IPS DF 6.9 (cell line): ENCODE measurements at regions not wholly inside any gene's neighbourhood (a gene's known extent, or its start where the extent isn't known, plus 50 kb on each side); places are given as distances from the start of the nearest gene placed in this dataset.

Experiments
- DNase-seq: peaks from one replicate; pipeline ENCODE4 v3.0.0-alpha.2; 2013; ENCODE audit warnings: low read depth, low spot score
- H3K27ac ChIP-seq: one replicate; pipeline ENCODE4 v1.5.1; 2013; ENCODE audit warnings: low read length, control low read depth
- H3K27me3 ChIP-seq: 2 replicates; pipeline ENCODE4 v1.6.1; 2013; ENCODE audit warnings: mild to moderate bottlenecking, low read length; ENCODE audit not compliant: control insufficient read depth, insufficient read depth
- H3K36me3 ChIP-seq: 2 replicates; pipeline ENCODE4 v1.6.1; 2013; ENCODE audit warnings: low read length; ENCODE audit not compliant: control insufficient read depth, insufficient read depth
- H3K4me1 ChIP-seq: 2 replicates; pipeline ENCODE4 v1.6.1; 2013; ENCODE audit warnings: low read length; ENCODE audit not compliant: control insufficient read depth, insufficient read depth
- H3K4me3 ChIP-seq: 2 replicates; pipeline ENCODE4 v1.5.1; 2013; ENCODE audit warnings: mild to moderate bottlenecking, low read length
- H3K9me3 ChIP-seq: 2 replicates; pipeline ENCODE4 v1.6.1; 2013; ENCODE audit warnings: low read length, inconsistent platforms; ENCODE audit not compliant: control insufficient read depth, insufficient read depth
- WGBS: extraction: QIAGEN DNeasy Blood & Tissue Kit; methylation state at CpG from one replicate; pipeline ENCODE4 v1.1.7; 2013; ENCODE audit warnings: mixed read lengths, missing lambda C conversion rate; ENCODE audit not compliant: insufficient read length, insufficient coverage; 5-methylcytosine and 5-hydroxymethylcytosine counted together

GRCh38 chr5:155884041-155884440, 442.9 kb upstream of the SGCD start:
- WGBS: no CpG with 5 or more reads among the region's 6 CpGs
- no peak for DNase-seq
- Histone ChIP-seq H3K27me3 (no peaks in the 10 kb centered on the region), H3K27ac (no peak overlapping the region), H3K4me1 (no peaks in the 10 kb centered on the region), H3K36me3 (no peaks in the 10 kb centered on the region), H3K9me3 (no peaks in the 10 kb centered on the region), H3K4me3 (no peak overlapping the region)

- no peak overlapping the region for H3K4me3 ChIP-seq
- no peaks in the 10 kb centered on the region for H3K9me3 ChIP-seq
- no peaks in the 10 kb centered on the region for H3K27me3 ChIP-seq
- WGBS: no CpG with 5 or more reads among the region's 1 CpG
- DNase-seq: no peak
- H3K36me3 ChIP-seq: no peaks in the 10 kb centered on the region
- no peaks in the 10 kb centered on the region for H3K4me1 ChIP-seq
- H3K27ac ChIP-seq: no peak overlapping the region
These were observed 441.8 kb upstream of the SGCD start for GRCh38 chr5:155885199-155885598.

- Histone ChIP-seq H3K27me3 (no peaks in the 10 kb centered on the region), H3K9me3 (no peaks in the 10 kb centered on the region), H3K36me3 (no peaks in the 10 kb centered on the region), H3K27ac (no peak overlapping the region), H3K4me1 (no peaks in the 10 kb centered on the region), H3K4me3 (no peak overlapping the region)
- no CpG with 5 or more reads among the region's 13 CpGs for WGBS
- DNase-seq: no peak
These were observed 440.5 kb upstream of the SGCD start for GRCh38 chr5:155886311-155887031.

- H3K4me3 ChIP-seq: no peak overlapping the region
- H3K27ac ChIP-seq: no peak overlapping the region
- no CpG with 5 or more reads among the region's 2 CpGs for WGBS
- DNase-seq: no peak
- no peaks in the 10 kb centered on the region for H3K9me3 ChIP-seq
- H3K4me1 ChIP-seq: no peaks in the 10 kb centered on the region
- H3K36me3 ChIP-seq: no peaks in the 10 kb centered on the region
- no peaks in the 10 kb centered on the region for H3K27me3 ChIP-seq
These were observed 431.5 kb upstream of the SGCD start for GRCh38 chr5:155895484-155895883.

GRCh38 chr5:155897761-155898160, 429.2 kb upstream of the SGCD start:
- Histone ChIP-seq H3K27ac (no peak overlapping the region), H3K4me3 (no peak overlapping the region), H3K36me3 (no peaks in the 10 kb centered on the region), H3K27me3 (no peaks in the 10 kb centered on the region), H3K9me3 (no peaks in the 10 kb centered on the region), H3K4me1 (no peaks in the 10 kb centered on the region)
- DNase-seq: no peak
- WGBS: no CpG with 5 or more reads among the region's 3 CpGs

GRCh38 chr5:155898284-155898683, 428.7 kb upstream of the SGCD start:
- no peak for DNase-seq
- no peak overlapping the region for H3K27ac ChIP-seq
- no peak overlapping the region for H3K4me3 ChIP-seq
- H3K9me3 ChIP-seq: no peaks in the 10 kb centered on the region
- H3K36me3 ChIP-seq: no peaks in the 10 kb centered on the region
- H3K4me1 ChIP-seq: no peaks in the 10 kb centered on the region
- H3K27me3 ChIP-seq: no peaks in the 10 kb centered on the region

- WGBS: no CpG with 5 or more reads among the region's 4 CpGs
- H3K4me3 ChIP-seq: no peak overlapping the region
These were observed 423.2 kb upstream of the SGCD start for GRCh38 chr5:155903791-155904190.

GRCh38 chr5:155905364-155905763, 421.6 kb upstream of the SGCD start:
- Histone ChIP-seq H3K4me1 (no peaks in the 10 kb centered on the region), H3K4me3 (no peak overlapping the region), H3K9me3 (no peaks in the 10 kb centered on the region), H3K27ac (no peak overlapping the region), H3K36me3 (no peaks in the 10 kb centered on the region), H3K27me3 (no peaks in the 10 kb centered on the region)
- WGBS: no CpG with 5 or more reads among the region's 3 CpGs
- no peak for DNase-seq

More at GRCh38 chr5:155903791-155904190, 423.2 kb upstream of the SGCD start:
- no peaks in the 10 kb centered on the region for H3K4me1 ChIP-seq
- no peaks in the 10 kb centered on the region for H3K36me3 ChIP-seq
- H3K27ac ChIP-seq: no peak overlapping the region
- H3K9me3 ChIP-seq: no peaks in the 10 kb centered on the region
- no peak for DNase-seq
- H3K27me3 ChIP-seq: no peaks in the 10 kb centered on the region

GRCh38 chr5:155906046-155906445, 420.9 kb upstream of the SGCD start:
- no peaks in the 10 kb centered on the region for H3K9me3 ChIP-seq
- DNase-seq: no peak
- no CpG with 5 or more reads among the region's 2 CpGs for WGBS
- H3K36me3 ChIP-seq: no peaks in the 10 kb centered on the region
- no peaks in the 10 kb centered on the region for H3K27me3 ChIP-seq
- H3K4me1 ChIP-seq: no peaks in the 10 kb centered on the region
- no peak overlapping the region for H3K4me3 ChIP-seq
- H3K27ac ChIP-seq: no peak overlapping the region

- Histone ChIP-seq H3K27me3 (no peaks in the 10 kb centered on the region), H3K4me3 (no peak overlapping the region), H3K4me1 (no peaks in the 10 kb centered on the region), H3K9me3 (no peaks in the 10 kb centered on the region), H3K27ac (no peak overlapping the region), H3K36me3 (no peaks in the 10 kb centered on the region)
- no peak for DNase-seq
- no CpG with 5 or more reads among the region's 5 CpGs for WGBS
These were observed 418.4 kb upstream of the SGCD start for GRCh38 chr5:155908543-155908942.

GRCh38 chr5:155912291-155912690, 414.7 kb upstream of the SGCD start:
- no CpG with 5 or more reads among the region's 5 CpGs for WGBS
- Histone ChIP-seq H3K27ac (no peak overlapping the region), H3K4me3 (no peak overlapping the region), H3K27me3 (no peaks in the 10 kb centered on the region), H3K9me3 (no peaks in the 10 kb centered on the region), H3K4me1 (no peaks in the 10 kb centered on the region), H3K36me3 (no peaks in the 10 kb centered on the region)
- no peak for DNase-seq
